ENCODE measurements at regions not wholly inside any gene's neighbourhood (a gene's known extent, or its start where the extent isn't known, plus 50 kb on each side); places are given as distances from the start of the nearest gene placed in this dataset.
"Not testable (repeated sequence)": the region's sequence is repeated elsewhere in the genome, so short reads cannot be mapped to it uniquely, and the experiment has no call there.

DNA sequence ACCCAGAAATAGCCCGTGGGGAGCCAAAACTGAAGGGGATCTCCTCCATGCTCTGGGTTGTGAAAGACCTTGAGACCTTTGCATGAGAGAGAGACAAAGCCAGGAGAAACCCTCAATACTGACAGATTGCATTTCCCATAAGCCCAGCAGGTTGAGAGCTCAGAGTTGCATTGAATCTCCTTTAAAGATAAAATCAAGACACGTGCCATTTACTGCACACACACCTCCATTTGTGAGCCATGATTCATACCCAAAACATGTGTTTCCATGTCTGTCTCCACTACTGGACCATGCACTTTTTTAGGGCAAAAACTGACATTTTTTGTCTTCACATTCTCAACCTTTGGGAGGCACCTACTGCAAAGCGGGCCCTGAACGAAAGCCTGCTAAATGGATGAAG lies 144.0 kb upstream of the NRIP1 start:
- TF ChIP-seq, protein P1, sequence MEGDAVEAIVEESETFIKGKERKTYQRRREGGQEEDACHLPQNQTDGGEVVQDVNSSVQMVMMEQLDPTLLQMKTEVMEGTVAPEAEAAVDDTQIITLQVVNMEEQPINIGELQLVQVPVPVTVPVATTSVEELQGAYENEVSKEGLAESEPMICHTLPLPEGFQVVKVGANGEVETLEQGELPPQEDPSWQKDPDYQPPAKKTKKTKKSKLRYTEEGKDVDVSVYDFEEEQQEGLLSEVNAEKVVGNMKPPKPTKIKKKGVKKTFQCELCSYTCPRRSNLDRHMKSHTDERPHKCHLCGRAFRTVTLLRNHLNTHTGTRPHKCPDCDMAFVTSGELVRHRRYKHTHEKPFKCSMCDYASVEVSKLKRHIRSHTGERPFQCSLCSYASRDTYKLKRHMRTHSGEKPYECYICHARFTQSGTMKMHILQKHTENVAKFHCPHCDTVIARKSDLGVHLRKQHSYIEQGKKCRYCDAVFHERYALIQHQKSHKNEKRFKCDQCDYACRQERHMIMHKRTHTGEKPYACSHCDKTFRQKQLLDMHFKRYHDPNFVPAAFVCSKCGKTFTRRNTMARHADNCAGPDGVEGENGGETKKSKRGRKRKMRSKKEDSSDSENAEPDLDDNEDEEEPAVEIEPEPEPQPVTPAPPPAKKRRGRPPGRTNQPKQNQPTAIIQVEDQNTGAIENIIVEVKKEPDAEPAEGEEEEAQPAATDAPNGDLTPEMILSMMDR (IDR thresholded peaks at IDR 0.05; ENCODE audit: low read depth, low read length), result no peak
- Histone ChIP-seq H3K4me3 (ENCODE audit: low read depth, low read length) (no peak overlapping the region), H3K27ac (no peak overlapping the region), H3K27me3 (ENCODE audit: insufficient read depth, low read depth, severe bottlenecking) (no peaks in the 10 kb centered on the region), H3K36me3 (no peaks in the 10 kb centered on the region), H3K9me3 (ENCODE audit: severe bottlenecking) (no peaks in the 10 kb centered on the region)
- DNase-seq, result no peak

DNA sequence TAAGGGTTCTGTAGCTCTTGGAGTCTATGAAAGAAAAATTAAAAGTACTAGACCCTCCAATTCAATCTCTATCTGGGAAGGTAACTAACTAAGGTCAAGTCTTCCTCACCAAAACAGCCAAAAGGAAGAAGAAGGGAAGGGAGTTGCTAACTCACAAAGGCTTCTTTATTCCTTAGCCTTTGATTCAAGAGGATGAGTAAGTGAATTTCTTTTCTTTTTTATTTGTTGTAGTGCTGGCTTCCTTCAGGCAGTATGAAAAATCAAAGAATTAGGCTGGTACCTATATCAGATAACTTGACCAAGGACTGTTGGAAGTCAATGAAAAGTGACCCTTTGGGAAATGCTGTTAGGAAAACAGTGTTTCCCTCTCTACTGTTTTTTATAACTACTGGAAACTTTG lies 144.4 kb upstream of the NRIP1 start:
- Histone ChIP-seq H3K27me3 (ENCODE audit: insufficient read depth, low read depth, severe bottlenecking) (no peaks in the 10 kb centered on the region), H3K27ac (no peak overlapping the region), H3K9me3 (ENCODE audit: severe bottlenecking) (no peaks in the 10 kb centered on the region), H3K36me3 (no peaks in the 10 kb centered on the region), H3K4me3 (ENCODE audit: low read depth, low read length) (no peak overlapping the region)
- no peak for DNase-seq
- TF ChIP-seq, protein P1 (IDR thresholded peaks at IDR 0.05; ENCODE audit: low read depth, low read length), result no peak

DNA sequence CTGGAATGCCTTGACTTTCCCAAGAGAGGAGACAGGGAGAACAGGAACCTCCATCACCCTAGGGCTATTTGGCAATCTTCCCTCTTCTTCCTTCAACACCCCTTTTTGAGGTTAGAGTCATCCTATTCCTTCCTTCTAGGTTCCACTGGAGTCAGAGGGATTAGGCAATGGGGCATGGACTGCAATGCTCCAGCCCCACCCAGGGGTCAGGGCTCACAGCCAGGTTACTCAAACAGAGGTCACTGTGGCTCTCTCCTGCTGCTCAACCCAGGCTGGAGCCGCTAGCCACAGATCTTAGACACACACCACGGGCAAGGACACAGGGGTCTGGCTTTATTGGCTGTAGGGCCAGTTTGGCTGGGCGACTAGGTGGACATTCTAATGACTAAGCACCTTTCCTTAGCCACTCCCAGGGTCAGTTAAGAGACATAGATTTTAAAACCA lies 145.5 kb upstream of the NRIP1 start:
- Histone ChIP-seq H3K27me3 (ENCODE audit: insufficient read depth, low read depth, severe bottlenecking) (no peaks in the 10 kb centered on the region), H3K9me3 (ENCODE audit: severe bottlenecking) (no peaks in the 10 kb centered on the region), H3K4me3 (ENCODE audit: low read depth, low read length) (no peak overlapping the region), H3K27ac (no peak overlapping the region), H3K36me3 (no peaks in the 10 kb centered on the region)
- DNase-seq, result no peak
- TF ChIP-seq, protein P1 (IDR thresholded peaks at IDR 0.05; ENCODE audit: low read depth, low read length), result no peak

DNA sequence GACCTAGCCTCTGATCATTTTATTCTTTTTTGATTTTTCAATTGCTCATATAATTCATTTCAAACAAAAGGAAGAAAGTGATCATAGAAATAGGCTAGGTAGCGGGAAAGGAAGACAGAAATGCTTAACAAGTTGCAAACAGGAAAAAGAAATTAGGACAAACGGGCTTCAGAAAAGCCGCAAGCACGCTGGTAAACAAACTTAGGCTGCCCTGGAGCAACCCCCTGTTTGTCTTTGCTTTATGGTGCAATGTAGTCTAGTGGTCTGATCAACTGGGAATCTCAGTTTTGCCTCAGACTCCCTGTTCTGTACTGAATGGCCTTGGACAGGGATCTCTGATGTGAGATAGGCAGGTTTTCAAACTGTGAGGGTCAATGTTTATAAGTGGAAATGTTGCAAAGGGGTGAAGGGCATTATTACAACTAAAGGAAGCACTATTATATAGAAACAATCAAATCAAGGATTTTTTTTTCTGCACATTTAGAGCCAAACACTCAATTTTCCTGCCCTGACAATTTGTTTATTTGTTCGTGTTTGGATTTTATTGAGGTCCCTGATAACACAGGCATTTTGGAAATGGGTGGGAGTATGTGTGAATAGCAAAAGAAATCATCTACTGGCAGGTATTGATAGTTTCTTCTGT lies 146.8 kb upstream of the NRIP1 start:
- Histone ChIP-seq H3K4me3 (ENCODE audit: low read depth, low read length) (no peak overlapping the region), H3K9me3 (ENCODE audit: severe bottlenecking) (no peaks in the 10 kb centered on the region), H3K27ac (no peak overlapping the region), H3K27me3 (ENCODE audit: insufficient read depth, low read depth, severe bottlenecking) (no peaks in the 10 kb centered on the region), H3K36me3 (no peaks in the 10 kb centered on the region)
- DNase-seq, result no peak
- TF ChIP-seq, protein P1 (IDR thresholded peaks at IDR 0.05; ENCODE audit: low read depth, low read length), result no peak

DNA sequence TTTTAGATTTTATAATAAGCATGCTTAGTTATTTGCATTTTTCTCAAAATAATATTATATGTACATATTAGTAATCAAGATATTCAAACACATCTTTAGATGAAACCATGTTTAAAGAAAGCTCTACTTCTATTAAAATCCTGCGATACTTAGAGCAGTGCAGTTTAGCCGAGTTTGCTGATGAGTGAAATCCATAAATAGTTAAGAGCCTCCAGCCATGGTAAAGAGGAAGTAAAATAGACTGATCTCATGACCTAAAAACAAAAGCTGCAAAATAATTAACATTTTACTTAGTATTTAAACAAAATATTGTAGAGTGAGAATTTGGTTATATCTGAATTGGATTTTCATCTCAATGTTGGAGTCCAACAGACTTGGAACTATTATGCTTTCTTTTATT lies 147.4 kb upstream of the NRIP1 start:
- TF ChIP-seq, protein P1 (IDR thresholded peaks at IDR 0.05; ENCODE audit: low read depth, low read length), result no peak
- H3K27ac ChIP-seq, result no peak overlapping the region
- H3K27me3 ChIP-seq (ENCODE audit: insufficient read depth, low read depth, severe bottlenecking), result no peaks in the 10 kb centered on the region
- H3K4me3 ChIP-seq (ENCODE audit: low read depth, low read length), result no peak overlapping the region
- H3K9me3 ChIP-seq (ENCODE audit: severe bottlenecking), result no peaks in the 10 kb centered on the region
- no peak for DNase-seq
- no peaks in the 10 kb centered on the region for H3K36me3 ChIP-seq

DNA sequence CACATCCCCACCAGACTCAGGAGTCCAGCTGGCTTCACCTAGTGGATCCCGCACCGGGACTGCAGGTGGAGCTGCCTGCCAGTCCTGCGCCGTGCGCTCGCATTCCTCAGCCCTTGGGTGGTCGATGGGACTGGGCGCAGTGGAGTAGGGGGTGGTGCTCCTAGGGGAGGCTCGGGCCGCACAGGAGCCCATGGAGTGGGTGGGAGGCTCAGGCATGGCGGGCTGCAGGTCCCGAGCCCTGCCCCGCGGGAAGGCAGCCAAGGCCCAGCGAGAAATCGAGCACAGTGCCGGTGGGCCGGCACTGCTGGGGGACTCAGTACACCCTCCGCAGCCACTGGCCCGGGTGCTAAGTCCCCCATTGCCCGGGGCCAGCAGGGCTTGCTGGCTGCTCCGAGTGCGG lies 153.7 kb upstream of the NRIP1 start:
- H3K36me3 ChIP-seq; H3K4me3 ChIP-seq (ENCODE audit: low read depth, low read length); DNase-seq; H3K27ac ChIP-seq; H3K9me3 ChIP-seq (ENCODE audit: severe bottlenecking); H3K27me3 ChIP-seq (ENCODE audit: insufficient read depth, low read depth, severe bottlenecking): not testable (repeated sequence)

Measured in WERI-Rb-1 (cell line).